ENCODE measurements at regions not wholly inside any gene's neighbourhood (a gene's known extent, or its start where the extent isn't known, plus 50 kb on each side); places are given as distances from the start of the nearest gene placed in this dataset.

- TF ChIP-seq, protein P1, sequence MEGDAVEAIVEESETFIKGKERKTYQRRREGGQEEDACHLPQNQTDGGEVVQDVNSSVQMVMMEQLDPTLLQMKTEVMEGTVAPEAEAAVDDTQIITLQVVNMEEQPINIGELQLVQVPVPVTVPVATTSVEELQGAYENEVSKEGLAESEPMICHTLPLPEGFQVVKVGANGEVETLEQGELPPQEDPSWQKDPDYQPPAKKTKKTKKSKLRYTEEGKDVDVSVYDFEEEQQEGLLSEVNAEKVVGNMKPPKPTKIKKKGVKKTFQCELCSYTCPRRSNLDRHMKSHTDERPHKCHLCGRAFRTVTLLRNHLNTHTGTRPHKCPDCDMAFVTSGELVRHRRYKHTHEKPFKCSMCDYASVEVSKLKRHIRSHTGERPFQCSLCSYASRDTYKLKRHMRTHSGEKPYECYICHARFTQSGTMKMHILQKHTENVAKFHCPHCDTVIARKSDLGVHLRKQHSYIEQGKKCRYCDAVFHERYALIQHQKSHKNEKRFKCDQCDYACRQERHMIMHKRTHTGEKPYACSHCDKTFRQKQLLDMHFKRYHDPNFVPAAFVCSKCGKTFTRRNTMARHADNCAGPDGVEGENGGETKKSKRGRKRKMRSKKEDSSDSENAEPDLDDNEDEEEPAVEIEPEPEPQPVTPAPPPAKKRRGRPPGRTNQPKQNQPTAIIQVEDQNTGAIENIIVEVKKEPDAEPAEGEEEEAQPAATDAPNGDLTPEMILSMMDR (IDR thresholded peaks at IDR 0.05; ENCODE audit: unreplicated experiment): no peak
- peaks cover 6% of the 10 kb centered on the region for H3K4me1 Mint-ChIP-seq (ENCODE audit: low read depth)
- H3K27ac Mint-ChIP-seq: no peak overlapping the region
- H3K27me3 Mint-ChIP-seq: no peaks in the 10 kb centered on the region
- H3K4me3 Mint-ChIP-seq (ENCODE audit: low read depth): no peak overlapping the region
- H3K36me3 Mint-ChIP-seq (ENCODE audit: insufficient read depth): no peaks in the 10 kb centered on the region
- H3K9me3 Mint-ChIP-seq (ENCODE audit: low read depth): no peaks in the 10 kb centered on the region
- no peak for DNase-seq (ENCODE audit: low spot score, unreplicated experiment)
These were observed 71.5 kb upstream of the RIPOR2 start for GRCh38 chr6:25007269-25007699.

DNA sequence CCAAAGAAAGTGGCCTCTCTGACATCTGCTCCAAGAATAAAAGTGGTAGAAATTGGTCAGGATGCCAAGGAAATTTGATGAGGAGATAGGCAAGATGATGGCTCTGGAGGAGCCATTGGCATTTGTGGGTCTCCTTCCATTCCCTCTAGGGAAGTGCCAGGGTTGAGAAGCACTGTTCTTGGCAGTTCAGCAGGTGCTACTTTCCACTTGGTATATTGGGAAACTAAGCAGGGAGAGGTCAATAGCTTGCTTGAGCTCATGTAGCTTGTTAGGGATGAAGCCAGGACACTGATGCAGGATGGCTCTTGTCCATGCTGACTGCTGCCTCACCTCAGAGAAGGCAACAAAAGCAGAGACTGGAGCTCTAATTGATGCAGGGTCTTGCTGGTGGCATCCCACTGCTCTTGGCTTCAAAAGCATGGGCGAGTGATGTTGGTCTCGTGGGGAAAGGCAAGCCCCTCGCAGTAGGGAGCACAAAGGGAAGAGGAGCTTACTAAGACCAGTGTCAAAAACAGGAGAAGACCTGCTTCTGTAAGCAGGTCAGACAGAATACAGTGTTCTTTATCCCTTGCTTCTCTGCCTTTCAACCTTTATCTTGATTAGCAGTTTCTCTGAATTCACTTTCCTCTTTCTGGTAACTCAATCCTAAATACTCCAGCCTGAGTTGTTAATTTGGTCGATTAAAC lies 73.1 kb upstream of the RIPOR2 start:
- TF ChIP-seq, protein P1 (IDR thresholded peaks at IDR 0.05; ENCODE audit: unreplicated experiment): no peak
- H3K27ac Mint-ChIP-seq: no peak overlapping the region
- no peak for DNase-seq (ENCODE audit: low spot score, unreplicated experiment)
- no peaks in the 10 kb centered on the region for H3K36me3 Mint-ChIP-seq (ENCODE audit: insufficient read depth)
- no peaks in the 10 kb centered on the region for H3K9me3 Mint-ChIP-seq (ENCODE audit: low read depth)
- no peak overlapping the region for H3K4me3 Mint-ChIP-seq (ENCODE audit: low read depth)
- peaks cover 2% of the 10 kb centered on the region for H3K4me1 Mint-ChIP-seq (ENCODE audit: low read depth)
- no peaks in the 10 kb centered on the region for H3K27me3 Mint-ChIP-seq

- DNase-seq (ENCODE audit: low spot score, unreplicated experiment): no peak
- Mint-ChIP-seq H3K4me3 (ENCODE audit: low read depth) (no peak overlapping the region), H3K27me3 (no peaks in the 10 kb centered on the region), H3K36me3 (ENCODE audit: insufficient read depth) (no peaks in the 10 kb centered on the region), H3K4me1 (ENCODE audit: low read depth) (peaks cover 2% of the 10 kb centered on the region), H3K27ac (no peak overlapping the region), H3K9me3 (ENCODE audit: low read depth) (no peaks in the 10 kb centered on the region)
- TF ChIP-seq, protein P1 (IDR thresholded peaks at IDR 0.05; ENCODE audit: unreplicated experiment): no peak
These were observed 73.6 kb upstream of the RIPOR2 start for GRCh38 chr6:25009393-25009710.

- Mint-ChIP-seq H3K36me3 (ENCODE audit: insufficient read depth) (no peaks in the 10 kb centered on the region), H3K27me3 (no peaks in the 10 kb centered on the region), H3K4me3 (ENCODE audit: low read depth) (no peak overlapping the region), H3K27ac (no peak overlapping the region), H3K9me3 (ENCODE audit: low read depth) (no peaks in the 10 kb centered on the region), H3K4me1 (ENCODE audit: low read depth) (peaks cover 2% of the 10 kb centered on the region)
- DNase-seq (ENCODE audit: low spot score, unreplicated experiment): no peak
- TF ChIP-seq, protein P1 (IDR thresholded peaks at IDR 0.05; ENCODE audit: unreplicated experiment): no peak
These were observed 74.4 kb upstream of the RIPOR2 start for GRCh38 chr6:25010176-25010575.

GRCh38 chr6:25010902-25011625 lies 75.3 kb upstream of the RIPOR2 start:
- TF ChIP-seq, protein P1 (IDR thresholded peaks at IDR 0.05; ENCODE audit: unreplicated experiment): no peak
- Mint-ChIP-seq H3K9me3 (ENCODE audit: low read depth) (no peaks in the 10 kb centered on the region), H3K36me3 (ENCODE audit: insufficient read depth) (no peaks in the 10 kb centered on the region), H3K27ac (no peak overlapping the region), H3K4me1 (ENCODE audit: low read depth) (peaks cover 2% of the 10 kb centered on the region), H3K4me3 (ENCODE audit: low read depth) (no peak overlapping the region), H3K27me3 (no peaks in the 10 kb centered on the region)
- DNase-seq (ENCODE audit: low spot score, unreplicated experiment): no peak
